ENCODE measurements at regions not wholly inside any gene's neighbourhood (a gene's known extent, or its start where the extent isn't known, plus 50 kb on each side); places are given as distances from the start of the nearest gene placed in this dataset.
A peak's percentile ranks its signal among the peaks of the same experiment; 100 is the strongest.
"Not testable (repeated sequence)": the region's sequence is repeated elsewhere in the genome, so short reads cannot be mapped to it uniquely, and the experiment has no call there.

GRCh38 chr12:72141381-72141780, 130.8 kb upstream of the TRHDE start:
- in situ Hi-C loops (cut with HindIII; ENCODE audit: low pct_ligation_motif_present, low pct_unique_long_range_greater_than_20kb, low sequenced_read_pairs) = no loop called here
- peak; percentile 39 for DNase-seq

GRCh38 chr12:72144553-72144952, 127.6 kb upstream of the TRHDE start:
- in situ Hi-C loops (cut with HindIII; ENCODE audit: low pct_ligation_motif_present, low pct_unique_long_range_greater_than_20kb, low sequenced_read_pairs) = no loop called here
- no peak for DNase-seq

DNA sequence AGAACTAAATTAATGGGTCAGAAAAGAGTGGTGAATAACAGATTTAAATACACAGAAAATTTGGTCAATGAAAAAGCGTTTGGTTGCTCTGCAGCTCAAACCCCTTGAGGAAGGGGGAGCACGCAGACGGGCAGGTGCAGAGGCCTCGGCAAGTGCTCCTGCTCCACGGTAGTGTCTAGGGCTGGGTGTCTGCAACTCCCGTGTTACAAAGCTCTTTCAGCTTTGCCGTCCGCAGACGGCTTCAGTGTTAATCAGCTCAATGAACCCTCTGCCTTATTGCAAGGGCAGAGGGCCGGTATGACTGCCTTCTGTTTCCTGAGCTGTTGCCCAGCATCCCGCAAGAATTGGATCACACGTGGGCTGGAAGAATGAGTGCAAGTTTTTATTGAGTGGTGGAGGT, 125.7 kb upstream of the TRHDE start:
- in situ Hi-C loops (cut with HindIII; ENCODE audit: low pct_ligation_motif_present, low pct_unique_long_range_greater_than_20kb, low sequenced_read_pairs) = no loop called here
- DNase-seq = no peak

- in situ Hi-C loops (cut with HindIII; ENCODE audit: low pct_ligation_motif_present, low pct_unique_long_range_greater_than_20kb, low sequenced_read_pairs) = no loop called here
- no peak for DNase-seq
These were observed 123.5 kb upstream of the TRHDE start for GRCh38 chr12:72148709-72149108.

DNA sequence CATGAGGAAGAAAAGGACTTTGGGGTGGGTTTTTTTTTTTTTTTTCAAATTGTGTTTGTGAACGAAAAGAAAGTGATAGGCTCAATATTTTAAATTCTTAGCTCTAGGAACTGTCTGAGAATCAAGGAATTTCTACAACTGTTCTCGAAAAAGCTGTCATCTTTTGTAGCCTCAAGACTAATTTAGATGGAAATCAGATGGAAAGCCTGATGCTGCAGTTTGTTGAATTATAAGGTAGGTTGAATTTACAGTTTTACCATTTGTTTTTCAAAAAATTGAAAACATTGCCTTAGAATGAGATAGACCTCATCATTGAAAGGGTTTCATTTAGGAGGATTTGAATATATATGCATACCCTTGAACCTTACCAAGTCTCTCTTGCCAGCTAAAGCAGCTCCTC, 109.3 kb upstream of the TRHDE start:
- DNase-seq = no peak
- in situ Hi-C loops (cut with HindIII; ENCODE audit: low pct_ligation_motif_present, low pct_unique_long_range_greater_than_20kb, low sequenced_read_pairs) = no loop called here

- no peak for DNase-seq
- in situ Hi-C loops (cut with HindIII; ENCODE audit: low pct_ligation_motif_present, low pct_unique_long_range_greater_than_20kb, low sequenced_read_pairs) = no loop called here
These were observed 103.3 kb upstream of the TRHDE start for GRCh38 chr12:72168851-72169250.

- no peak for DNase-seq
These were observed 98.2 kb upstream of the TRHDE start for GRCh38 chr12:72173974-72174373.

GRCh38 chr12:72178244-72178643, 93.9 kb upstream of the TRHDE start:
- no peak for DNase-seq
- in situ Hi-C loops (cut with HindIII; ENCODE audit: low pct_ligation_motif_present, low pct_unique_long_range_greater_than_20kb, low sequenced_read_pairs) = no loop called here

More at GRCh38 chr12:72173974-72174373, 98.2 kb upstream of the TRHDE start:
- in situ Hi-C loops (cut with HindIII; ENCODE audit: low pct_ligation_motif_present, low pct_unique_long_range_greater_than_20kb, low sequenced_read_pairs) = no loop called here

- DNase-seq = no peak
- in situ Hi-C loops (cut with HindIII; ENCODE audit: low pct_ligation_motif_present, low pct_unique_long_range_greater_than_20kb, low sequenced_read_pairs) = no loop called here
These were observed 93.3 kb upstream of the TRHDE start for GRCh38 chr12:72178871-72179270.

GRCh38 chr12:72179841-72180240, 92.3 kb upstream of the TRHDE start:
- no peak for DNase-seq
- in situ Hi-C loops (cut with HindIII; ENCODE audit: low pct_ligation_motif_present, low pct_unique_long_range_greater_than_20kb, low sequenced_read_pairs) = no loop called here

- DNase-seq; in situ Hi-C loops (cut with HindIII; ENCODE audit: low pct_ligation_motif_present, low pct_unique_long_range_greater_than_20kb, low sequenced_read_pairs): not testable (repeated sequence)
These were observed 87.1 kb upstream of the TRHDE start for GRCh38 chr12:72184971-72185533.

- no peak for DNase-seq
- in situ Hi-C loops (cut with HindIII; ENCODE audit: low pct_ligation_motif_present, low pct_unique_long_range_greater_than_20kb, low sequenced_read_pairs) = no loop called here
These were observed 82.9 kb upstream of the TRHDE start for GRCh38 chr12:72189266-72189665.

DNA sequence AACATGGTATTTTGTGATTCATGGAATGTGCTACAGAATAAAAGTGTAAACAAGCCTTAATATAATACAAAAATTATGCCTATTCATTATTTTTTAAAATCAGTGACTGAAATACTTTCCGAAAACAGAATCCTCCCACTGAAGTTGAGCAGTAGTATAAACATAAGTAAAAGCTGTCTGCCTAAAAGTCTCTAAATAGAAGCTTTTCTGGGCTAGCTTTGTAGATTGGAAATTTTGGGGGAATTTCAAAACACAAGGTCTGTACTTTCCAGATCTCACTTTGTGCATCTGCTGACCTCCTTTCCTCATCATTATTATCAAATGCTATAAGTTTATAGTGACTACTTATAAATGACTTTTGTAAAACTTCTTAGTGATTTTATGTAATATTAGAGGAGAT, 80.4 kb upstream of the TRHDE start:
- no peak for DNase-seq
- in situ Hi-C loops (cut with HindIII; ENCODE audit: low pct_ligation_motif_present, low pct_unique_long_range_greater_than_20kb, low sequenced_read_pairs) = no loop called here

DNA sequence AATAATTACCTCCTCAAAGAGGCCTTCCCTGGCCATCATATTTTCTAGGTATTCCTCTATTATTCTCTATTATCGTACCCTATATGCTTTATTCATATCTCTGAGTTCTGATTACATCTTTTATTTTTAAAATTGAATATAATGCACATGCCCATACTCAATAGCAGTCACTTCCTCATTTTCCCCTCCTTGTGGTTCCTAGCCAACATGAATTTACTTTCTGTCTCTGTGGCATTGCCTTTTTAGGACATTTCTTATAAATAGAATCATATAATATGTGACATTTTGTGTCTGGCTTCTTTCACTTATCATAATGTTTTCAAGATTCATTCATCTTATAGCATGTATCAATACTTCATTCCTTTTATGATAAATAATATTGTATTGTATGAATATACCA, 74.4 kb upstream of the TRHDE start:
- in situ Hi-C loops (cut with HindIII; ENCODE audit: low pct_ligation_motif_present, low pct_unique_long_range_greater_than_20kb, low sequenced_read_pairs) = no loop called here
- no peak for DNase-seq

- in situ Hi-C loops (cut with HindIII; ENCODE audit: low pct_ligation_motif_present, low pct_unique_long_range_greater_than_20kb, low sequenced_read_pairs) = no loop called here
- no peak for DNase-seq
These were observed 70.7 kb upstream of the TRHDE start for GRCh38 chr12:72201457-72201856.

DNA sequence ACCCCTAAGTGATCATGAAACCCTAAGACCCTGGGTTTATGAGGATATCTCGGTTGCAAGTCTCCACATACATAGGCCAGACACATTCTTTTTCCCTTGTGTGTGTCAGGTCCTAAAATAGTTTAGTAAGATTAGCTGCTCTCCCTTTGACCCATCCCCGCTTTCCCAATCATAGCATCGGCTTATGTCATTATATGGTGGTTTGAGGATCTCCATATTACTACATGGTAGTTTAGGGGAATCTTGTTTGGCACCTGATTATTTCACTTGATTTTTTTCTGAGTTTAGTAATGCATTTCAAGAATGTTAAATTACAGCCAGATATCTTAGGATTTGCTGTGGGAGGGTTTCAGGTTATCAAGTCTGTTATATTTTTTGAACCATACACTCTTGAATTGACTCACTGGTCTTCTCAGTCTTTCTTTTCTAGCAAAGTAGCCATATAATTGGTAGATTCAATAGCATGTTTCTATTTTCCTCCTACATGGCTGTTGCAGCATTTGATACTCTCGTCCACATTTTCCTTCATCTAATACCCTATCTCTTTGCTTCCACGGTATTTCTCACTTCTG, 68.3 kb upstream of the TRHDE start:
- no peak for DNase-seq
- in situ Hi-C loops (cut with HindIII; ENCODE audit: low pct_ligation_motif_present, low pct_unique_long_range_greater_than_20kb, low sequenced_read_pairs) = no loop called here

GRCh38 chr12:72207079-72207478, 65.1 kb upstream of the TRHDE start:
- no peak for DNase-seq
- in situ Hi-C loops (cut with HindIII; ENCODE audit: low pct_ligation_motif_present, low pct_unique_long_range_greater_than_20kb, low sequenced_read_pairs) = no loop called here

GRCh38 chr12:72207486-72208409, 64.4 kb upstream of the TRHDE start:
- no peak for DNase-seq
- in situ Hi-C loops (cut with HindIII; ENCODE audit: low pct_ligation_motif_present, low pct_unique_long_range_greater_than_20kb, low sequenced_read_pairs) = no loop called here

GRCh38 chr12:72209086-72209485, 63.1 kb upstream of the TRHDE start:
- no peak for DNase-seq
- in situ Hi-C loops (cut with HindIII; ENCODE audit: low pct_ligation_motif_present, low pct_unique_long_range_greater_than_20kb, low sequenced_read_pairs) = no loop called here

DNA sequence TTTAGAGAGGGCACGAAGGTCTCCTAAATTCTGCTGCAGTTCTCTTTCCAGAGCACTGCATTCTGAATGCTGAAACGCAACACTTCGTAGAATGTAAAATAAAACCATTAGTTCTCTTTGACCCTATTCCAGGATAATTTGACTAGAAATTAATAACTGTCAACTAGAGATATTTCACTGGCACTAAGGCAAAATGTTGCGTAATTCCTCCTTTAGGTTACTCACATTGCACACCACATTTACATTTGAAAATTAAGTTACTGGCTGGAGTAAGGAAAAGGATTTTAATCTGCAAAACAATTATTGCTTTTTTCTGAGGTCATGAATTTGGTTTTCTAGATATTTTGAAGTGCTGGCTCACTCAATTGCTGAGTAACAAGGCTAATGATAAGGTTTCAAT, 58.0 kb upstream of the TRHDE start:
- no peak for DNase-seq
- in situ Hi-C loops (cut with HindIII; ENCODE audit: low pct_ligation_motif_present, low pct_unique_long_range_greater_than_20kb, low sequenced_read_pairs) = no loop called here
